ENCODE measurements at regions not wholly inside any gene's neighbourhood (a gene's known extent, or its start where the extent isn't known, plus 50 kb on each side); places are given as distances from the start of the nearest gene placed in this dataset.

DNA sequence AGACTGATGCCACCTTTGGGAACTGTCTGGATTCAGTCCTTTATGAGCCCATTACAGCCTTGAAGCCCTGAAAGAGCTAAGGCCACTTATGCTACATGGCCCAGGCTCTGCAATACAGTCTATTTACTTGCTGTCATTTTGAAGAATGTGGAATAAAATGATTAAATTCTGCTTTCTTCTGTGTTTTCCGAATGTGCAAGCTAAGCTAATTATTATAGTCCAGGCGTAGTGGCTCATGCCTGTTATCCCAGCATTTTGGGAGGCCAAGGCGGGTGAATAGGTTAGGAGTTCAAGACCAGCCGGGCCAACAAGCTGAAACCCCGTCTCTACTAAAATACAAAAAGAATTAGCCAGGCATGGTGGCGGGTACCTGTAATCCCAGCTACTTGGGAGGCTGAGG, 142.5 kb downstream of the TEX29 start:
- TF ChIP-seq, protein P1, sequence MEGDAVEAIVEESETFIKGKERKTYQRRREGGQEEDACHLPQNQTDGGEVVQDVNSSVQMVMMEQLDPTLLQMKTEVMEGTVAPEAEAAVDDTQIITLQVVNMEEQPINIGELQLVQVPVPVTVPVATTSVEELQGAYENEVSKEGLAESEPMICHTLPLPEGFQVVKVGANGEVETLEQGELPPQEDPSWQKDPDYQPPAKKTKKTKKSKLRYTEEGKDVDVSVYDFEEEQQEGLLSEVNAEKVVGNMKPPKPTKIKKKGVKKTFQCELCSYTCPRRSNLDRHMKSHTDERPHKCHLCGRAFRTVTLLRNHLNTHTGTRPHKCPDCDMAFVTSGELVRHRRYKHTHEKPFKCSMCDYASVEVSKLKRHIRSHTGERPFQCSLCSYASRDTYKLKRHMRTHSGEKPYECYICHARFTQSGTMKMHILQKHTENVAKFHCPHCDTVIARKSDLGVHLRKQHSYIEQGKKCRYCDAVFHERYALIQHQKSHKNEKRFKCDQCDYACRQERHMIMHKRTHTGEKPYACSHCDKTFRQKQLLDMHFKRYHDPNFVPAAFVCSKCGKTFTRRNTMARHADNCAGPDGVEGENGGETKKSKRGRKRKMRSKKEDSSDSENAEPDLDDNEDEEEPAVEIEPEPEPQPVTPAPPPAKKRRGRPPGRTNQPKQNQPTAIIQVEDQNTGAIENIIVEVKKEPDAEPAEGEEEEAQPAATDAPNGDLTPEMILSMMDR (IDR thresholded peaks at IDR 0.05; ENCODE audit: low read length), result no peak
- no peak for TF ChIP-seq EZH2 (optimal IDR thresholded peaks at IDR 0.05; ENCODE audit: low read depth, low read length)
- TF ChIP-seq EZH2phosphoT487 (IDR thresholded peaks at IDR 0.05; ENCODE audit: low read length), result no peak
